22Rv1 (cell line): ENCODE measurements at regions not wholly inside any gene's neighbourhood (a gene's known extent, or its start where the extent isn't known, plus 50 kb on each side); places are given as distances from the start of the nearest gene placed in this dataset.

Experiments used
- ZFX ChIP-seq: fragments of 450-650 bp; IDR thresholded peaks from 2 replicates; pipeline ENCODE4 v1.6.1; 2017; ENCODE audit warnings: antibody characterized with exemption, borderline replicate concordance
- TF ChIP-seq, protein P1 (sequence below): fragments of 450-650 bp; IDR thresholded peaks from 2 replicates; pipeline ENCODE4 v1.5.1; 2017; ENCODE audit warnings: mild to moderate bottlenecking

DNA sequence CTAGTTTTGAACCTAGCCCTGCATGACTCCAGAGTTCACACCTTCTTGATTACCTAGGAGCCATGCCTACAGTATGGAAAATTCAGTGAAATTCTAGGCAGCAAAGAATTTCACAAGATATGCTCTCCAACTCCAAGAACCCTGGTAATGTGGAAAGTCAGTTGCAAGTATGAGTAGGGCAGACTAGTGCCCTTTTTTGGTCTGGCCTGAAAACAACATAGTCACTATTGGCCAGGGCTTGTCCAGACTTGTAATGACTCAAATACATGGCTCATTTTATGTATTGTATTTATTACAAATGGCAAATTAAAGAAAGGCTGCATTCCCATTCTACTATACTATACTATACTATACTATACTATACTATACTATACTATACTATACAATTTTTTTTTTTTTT lies 160.4 kb downstream of the ESM1 start:
- TF ChIP-seq, protein P1, sequence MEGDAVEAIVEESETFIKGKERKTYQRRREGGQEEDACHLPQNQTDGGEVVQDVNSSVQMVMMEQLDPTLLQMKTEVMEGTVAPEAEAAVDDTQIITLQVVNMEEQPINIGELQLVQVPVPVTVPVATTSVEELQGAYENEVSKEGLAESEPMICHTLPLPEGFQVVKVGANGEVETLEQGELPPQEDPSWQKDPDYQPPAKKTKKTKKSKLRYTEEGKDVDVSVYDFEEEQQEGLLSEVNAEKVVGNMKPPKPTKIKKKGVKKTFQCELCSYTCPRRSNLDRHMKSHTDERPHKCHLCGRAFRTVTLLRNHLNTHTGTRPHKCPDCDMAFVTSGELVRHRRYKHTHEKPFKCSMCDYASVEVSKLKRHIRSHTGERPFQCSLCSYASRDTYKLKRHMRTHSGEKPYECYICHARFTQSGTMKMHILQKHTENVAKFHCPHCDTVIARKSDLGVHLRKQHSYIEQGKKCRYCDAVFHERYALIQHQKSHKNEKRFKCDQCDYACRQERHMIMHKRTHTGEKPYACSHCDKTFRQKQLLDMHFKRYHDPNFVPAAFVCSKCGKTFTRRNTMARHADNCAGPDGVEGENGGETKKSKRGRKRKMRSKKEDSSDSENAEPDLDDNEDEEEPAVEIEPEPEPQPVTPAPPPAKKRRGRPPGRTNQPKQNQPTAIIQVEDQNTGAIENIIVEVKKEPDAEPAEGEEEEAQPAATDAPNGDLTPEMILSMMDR = no peak
- TF ChIP-seq ZFX = no peak
